PC-3 (cell line): ENCODE measurements at regions not wholly inside any gene's neighbourhood (a gene's known extent, or its start where the extent isn't known, plus 50 kb on each side); places are given as distances from the start of the nearest gene placed in this dataset.

Source experiments
- ATAC-seq: fragments of 200-7000 bp; cut with Tn5 transposase; 2 replicates; pipeline ENCODE4 v1.9.1; 2020; ENCODE audit warnings: mild to moderate bottlenecking, moderate library complexity
- BruUV-seq: library from RNA; stranded (reverse); fragments of 400-500 nt; replicated peaks from 2 replicates; lab custom pipeline; 2021; lab: Mats Ljungman, UMichigan
- CTCF ChIA-PET: fragments of 300-600 bp; sonication (Branson Sonifier 250); formaldehyde crosslinking; loops from one replicate; lab custom pipeline; 2022; ENCODE audit warnings: antibody characterized with exemption; lab: Charles Lee
- POLR2A ChIA-PET: fragments of 300-600 bp; sonication (Branson Sonifier 250); formaldehyde crosslinking; loops from one replicate; lab custom pipeline; 2022; ENCODE audit warnings: antibody characterized with exemption; ENCODE audit not compliant: unreplicated experiment; lab: Charles Lee
- DNase-seq: peaks from one replicate; pipeline ENCODE4 v3.0.0-alpha.2; 2015
- H2AFZ ChIP-seq: fragments of 300-600 bp; sonication (generic); 2 replicates; pipeline ENCODE4 v1.6.0; 2016; ENCODE audit warnings: antibody characterized with exemption, low read length
- H3F3A ChIP-seq: fragments of 300-600 bp; sonication (generic); one replicate; pipeline ENCODE4 v1.6.0; 2017; ENCODE audit warnings: antibody characterized with exemption, low read length, control low read depth, mild to moderate bottlenecking; ENCODE audit not compliant: unreplicated experiment
- H3K27ac ChIP-seq: fragments of 300-600 bp; sonication (generic); 2 replicates; pipeline ENCODE4 v1.5.1; 2016; ENCODE audit warnings: mild to moderate bottlenecking, low read length
- H3K27me3 ChIP-seq: fragments of 300-600 bp; sonication (generic); 2 replicates; pipeline ENCODE4 v1.6.1; 2016; ENCODE audit warnings: low read length, mixed read lengths
- H3K36me3 ChIP-seq: fragments of 300-600 bp; sonication (generic); 2 replicates; pipeline ENCODE4 v1.6.1; 2016; ENCODE audit warnings: low read depth, mixed run types, low read length, mixed read lengths
- H3K4me1 ChIP-seq: fragments of 300-600 bp; sonication (generic); 2 replicates; pipeline ENCODE4 v1.5.1; 2016; ENCODE audit warnings: low read length; ENCODE audit not compliant: insufficient read depth
- H3K4me2 ChIP-seq: fragments of 300-600 bp; sonication (generic); 2 replicates; pipeline ENCODE4 v1.6.0; 2016; ENCODE audit warnings: low read length
- H3K4me3 ChIP-seq: fragments of 300-600 bp; sonication (generic); 2 replicates; pipeline ENCODE4 v1.5.1; 2016; ENCODE audit warnings: mild to moderate bottlenecking, low read length, mixed read lengths
- H3K79me2 ChIP-seq: fragments of 300-600 bp; sonication (generic); 2 replicates; pipeline ENCODE4 v1.6.1; 2017; ENCODE audit warnings: low read length, mixed read lengths
- H3K9ac ChIP-seq: fragments of 300-600 bp; sonication (generic); 2 replicates; pipeline ENCODE4 v1.6.0; 2016; ENCODE audit warnings: mild to moderate bottlenecking, low read length
- H3K9me2 ChIP-seq: fragments of 300-600 bp; sonication (generic); replicated peaks from 2 replicates; pipeline ENCODE4 v1.6.1; 2016; ENCODE audit warnings: mixed run types, low read length, mixed read lengths
- H3K9me3 ChIP-seq: fragments of 300-600 bp; sonication (generic); 2 replicates; pipeline ENCODE4 v1.6.1; 2016; ENCODE audit warnings: low read length, mixed read lengths
- H4K20me1 ChIP-seq: fragments of 300-600 bp; sonication (generic); 2 replicates; pipeline ENCODE4 v1.6.1; 2016; ENCODE audit warnings: low read length, mixed read lengths
- EZH2 ChIP-seq: fragments of 300-600 bp; sonication (generic); IDR thresholded peaks from one replicate; pipeline ENCODE4 v1.6.1; 2017; ENCODE audit warnings: antibody characterized with exemption, mild to moderate bottlenecking, low read length; ENCODE audit not compliant: unreplicated experiment
- EZH2phosphoT487 ChIP-seq: fragments of 300-600 bp; sonication (generic); IDR thresholded peaks from 2 replicates; pipeline ENCODE4 v1.6.1; 2018; ENCODE audit warnings: mild to moderate bottlenecking, antibody characterized with exemption, low read length, borderline replicate concordance
- intact Hi-C: fragments of 100-400 bp; cut with micrococcal nuclease; formaldehyde crosslinking; loops from 2 replicates; pipeline ENCODE4 v1.9.0; 2023
- TF ChIP-seq, protein P1 (sequence below): fragments of 300-600 bp; sonication (generic); conservative IDR thresholded peaks from 2 replicates; pipeline ENCODE4 v1.5.1; 2017; ENCODE audit warnings: antibody characterized with exemption, low read depth, mild to moderate bottlenecking, low read length

DNA sequence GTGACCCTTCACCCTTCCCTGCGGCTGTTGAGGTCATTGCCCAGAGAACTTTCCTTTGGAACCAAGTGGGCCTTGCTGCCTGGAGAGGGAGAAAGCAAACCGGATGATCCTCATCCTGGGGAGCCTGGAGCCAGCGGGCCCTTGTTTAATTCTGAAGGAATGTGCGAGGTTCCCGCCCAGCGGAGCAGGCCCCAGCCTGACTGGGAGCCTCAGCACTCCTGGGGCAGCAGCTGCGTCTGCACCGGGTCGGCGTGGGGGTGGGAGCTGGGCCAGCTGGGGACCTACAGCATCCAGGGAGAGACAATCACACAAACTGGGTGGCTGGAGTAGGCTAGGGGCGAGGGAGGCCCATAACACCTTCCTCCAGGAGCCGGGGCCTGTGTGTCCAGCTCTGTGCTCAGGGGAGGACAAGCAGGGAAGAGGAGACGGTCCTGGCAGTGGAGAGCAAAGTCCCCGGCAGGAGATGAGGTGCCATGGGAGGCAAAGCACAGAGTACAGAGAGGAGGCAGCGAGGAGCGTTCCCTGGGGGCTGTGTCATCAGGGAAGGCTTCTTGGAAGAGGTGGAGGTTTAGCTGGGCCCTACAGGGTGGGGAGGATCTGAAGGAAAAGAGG is 61.9 kb upstream of the HAAO start:
- Histone ChIP-seq H3K36me3 (no peaks in the 10 kb centered on the region), H3K9ac (no peak overlapping the region), H4K20me1 (no peaks in the 10 kb centered on the region), H3K4me3 (no peak overlapping the region), H3K79me2 (no peaks in the 10 kb centered on the region), H3K4me1 (no peaks in the 10 kb centered on the region), H3F3A (no peaks in the 10 kb centered on the region), H3K4me2 (no peak overlapping the region), H3K9me3 (no peaks in the 10 kb centered on the region), H3K9me2 (no peaks in the 10 kb centered on the region), H3K27me3 (no peaks in the 10 kb centered on the region), H3K27ac (no peak overlapping the region), H2AFZ (no peak overlapping the region)
- CTCF ChIA-PET = no interaction called here
- TF ChIP-seq EZH2 (no peak), EZH2phosphoT487 (no peak)
- TF ChIP-seq, protein P1, sequence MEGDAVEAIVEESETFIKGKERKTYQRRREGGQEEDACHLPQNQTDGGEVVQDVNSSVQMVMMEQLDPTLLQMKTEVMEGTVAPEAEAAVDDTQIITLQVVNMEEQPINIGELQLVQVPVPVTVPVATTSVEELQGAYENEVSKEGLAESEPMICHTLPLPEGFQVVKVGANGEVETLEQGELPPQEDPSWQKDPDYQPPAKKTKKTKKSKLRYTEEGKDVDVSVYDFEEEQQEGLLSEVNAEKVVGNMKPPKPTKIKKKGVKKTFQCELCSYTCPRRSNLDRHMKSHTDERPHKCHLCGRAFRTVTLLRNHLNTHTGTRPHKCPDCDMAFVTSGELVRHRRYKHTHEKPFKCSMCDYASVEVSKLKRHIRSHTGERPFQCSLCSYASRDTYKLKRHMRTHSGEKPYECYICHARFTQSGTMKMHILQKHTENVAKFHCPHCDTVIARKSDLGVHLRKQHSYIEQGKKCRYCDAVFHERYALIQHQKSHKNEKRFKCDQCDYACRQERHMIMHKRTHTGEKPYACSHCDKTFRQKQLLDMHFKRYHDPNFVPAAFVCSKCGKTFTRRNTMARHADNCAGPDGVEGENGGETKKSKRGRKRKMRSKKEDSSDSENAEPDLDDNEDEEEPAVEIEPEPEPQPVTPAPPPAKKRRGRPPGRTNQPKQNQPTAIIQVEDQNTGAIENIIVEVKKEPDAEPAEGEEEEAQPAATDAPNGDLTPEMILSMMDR = no peak
- ATAC-seq (no peak), DNase-seq (no peak)
- intact Hi-C loops = no loop called here
- POLR2A ChIA-PET = interaction anchor here (0.6 kb wide), 1 partner anchor 124 kb away, joined by 3 read pairs; no protein-coding TSS in a partner anchor
- no TSS peak for BruUV-seq

DNA sequence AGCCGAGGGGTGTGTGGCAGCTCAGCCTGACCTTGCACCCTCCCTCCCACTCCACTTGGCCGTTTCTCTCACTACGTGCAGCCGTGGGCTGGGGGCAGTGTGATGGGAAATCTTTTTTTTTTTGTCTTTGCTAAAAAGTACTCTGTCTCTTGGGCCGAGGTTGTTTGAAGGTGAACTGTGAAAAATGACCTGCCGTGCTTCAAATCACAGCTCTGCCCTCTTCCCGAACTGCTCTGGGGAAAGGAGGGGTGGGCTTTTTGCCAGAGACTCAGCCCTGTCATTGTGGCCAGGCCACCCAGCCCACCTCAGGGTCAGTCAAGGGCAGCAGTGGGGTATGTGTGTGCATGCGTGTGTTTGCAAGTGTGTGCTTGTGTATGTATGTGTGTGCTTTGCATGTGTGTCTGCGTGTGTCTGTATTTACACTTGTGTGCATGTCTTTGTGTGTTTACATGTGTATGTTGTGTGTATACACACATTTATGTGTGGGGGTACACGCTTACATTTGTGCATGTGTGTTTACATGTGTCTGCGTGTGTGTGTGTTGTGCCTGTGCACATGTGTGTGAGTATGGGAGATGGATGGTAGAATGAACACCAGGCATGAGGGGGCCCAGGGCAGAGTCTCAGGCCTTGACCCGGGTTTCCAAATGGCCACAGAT is 61.3 kb upstream of the HAAO start:
- no peaks in the 10 kb centered on the region for H3F3A ChIP-seq
- no TSS peak for BruUV-seq
- no peak overlapping the region for H3K4me2 ChIP-seq
- ChIA-PET CTCF (no interaction called here), POLR2A (no interaction called here)
- H3K27ac ChIP-seq = no peak overlapping the region
- H3K4me1 ChIP-seq = no peaks in the 10 kb centered on the region
- no peak overlapping the region for H3K9ac ChIP-seq
- H4K20me1 ChIP-seq = no peaks in the 10 kb centered on the region
- no peak for TF ChIP-seq EZH2
- TF ChIP-seq, protein P1 = no peak
- no peak for TF ChIP-seq EZH2phosphoT487
- DNase-seq (no peak), ATAC-seq (no peak)
- H3K4me3 ChIP-seq = no peak overlapping the region
- no peak overlapping the region for H2AFZ ChIP-seq
- no peaks in the 10 kb centered on the region for H3K9me3 ChIP-seq
- no peaks in the 10 kb centered on the region for H3K79me2 ChIP-seq
- H3K36me3 ChIP-seq = no peaks in the 10 kb centered on the region
- H3K9me2 ChIP-seq = no peaks in the 10 kb centered on the region
- intact Hi-C loops = no loop called here
- no peaks in the 10 kb centered on the region for H3K27me3 ChIP-seq

DNA sequence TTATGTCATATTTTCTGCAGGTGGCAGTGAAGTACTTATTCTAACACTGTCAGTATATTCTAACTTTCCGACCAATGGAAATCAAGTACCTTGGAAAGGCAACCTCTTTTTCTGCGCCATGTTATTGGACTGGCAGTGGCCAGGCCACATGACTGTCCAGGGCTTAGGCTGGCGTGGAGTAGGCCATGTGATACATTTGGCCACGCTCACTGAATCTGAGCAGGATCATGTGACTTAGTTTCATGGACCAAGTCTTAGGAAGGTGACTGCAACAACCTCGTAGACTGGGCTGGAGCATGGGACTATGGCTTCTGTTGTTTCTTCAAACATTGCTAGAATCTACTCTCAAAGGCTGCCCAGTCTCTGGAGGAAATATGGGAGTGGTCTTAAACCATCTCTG is 60.4 kb upstream of the HAAO start:
- H4K20me1 ChIP-seq = no peaks in the 10 kb centered on the region
- no peak for DNase-seq
- CTCF ChIA-PET = no interaction called here
- no peak for ATAC-seq
- H3K9ac ChIP-seq = no peak overlapping the region
- intact Hi-C loops = no loop called here
- no peaks in the 10 kb centered on the region for H3K79me2 ChIP-seq
- no peak overlapping the region for H2AFZ ChIP-seq
- H3K9me2 ChIP-seq = no peaks in the 10 kb centered on the region
- POLR2A ChIA-PET = no interaction called here
- no peak overlapping the region for H3K4me3 ChIP-seq
- no peaks in the 10 kb centered on the region for H3K27me3 ChIP-seq
- no peaks in the 10 kb centered on the region for H3K4me1 ChIP-seq
- H3K4me2 ChIP-seq = no peak overlapping the region
- no TSS peak for BruUV-seq
- H3K27ac ChIP-seq = no peak overlapping the region
- no peaks in the 10 kb centered on the region for H3K9me3 ChIP-seq
- no peaks in the 10 kb centered on the region for H3K36me3 ChIP-seq
- TF ChIP-seq EZH2 = no peak
- TF ChIP-seq EZH2phosphoT487 = no peak
- TF ChIP-seq, protein P1 = no peak
- no peaks in the 10 kb centered on the region for H3F3A ChIP-seq
